Posterior vena cava (tissue), 2 donors: ENCODE measurements at regions not wholly inside any gene's neighbourhood (a gene's known extent, or its start where the extent isn't known, plus 50 kb on each side); places are given as distances from the start of the nearest gene placed in this dataset.

ENCODE experiments used
- DNase-seq: peaks from one replicate; pipeline ENCODE4 v3.0.0-alpha.2; 2020; ENCODE audit warnings: low spot score
- intact Hi-C, 2 donors: fragments of 100-400 bp; cut with DNase I; formaldehyde crosslinking; loops; one replicate each; pipeline versions ENCODE4 v1.14.1 to v1.14.2; 2022 to 2023
- donor health status: DM: yes; HTN: yes; CAD: no.
- donor health status: DM: yes; HTN: yes; CAD: no.

DNA sequence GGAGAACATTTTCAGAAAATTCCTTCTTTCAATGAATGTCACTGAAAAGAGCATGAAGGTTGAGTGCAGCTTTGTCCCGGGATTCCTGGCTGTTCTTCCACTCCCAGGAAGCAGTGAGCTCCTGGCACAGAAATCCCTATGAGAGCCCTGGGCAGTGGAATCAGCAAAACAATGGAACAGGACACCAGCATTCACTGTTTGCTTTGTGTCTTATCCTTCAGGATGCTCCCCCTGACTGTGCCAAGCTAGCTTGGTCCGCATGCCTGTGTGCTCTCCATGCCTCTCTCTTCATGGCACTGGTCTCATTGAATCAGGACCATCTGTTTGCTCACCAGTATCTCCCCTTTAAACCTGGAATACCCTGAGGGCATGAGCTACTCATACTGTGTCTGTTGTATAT, 102.0 kb upstream of the GADL1 start:
- DNase-seq = no peak
- intact Hi-C loops = no loop called here

DNA sequence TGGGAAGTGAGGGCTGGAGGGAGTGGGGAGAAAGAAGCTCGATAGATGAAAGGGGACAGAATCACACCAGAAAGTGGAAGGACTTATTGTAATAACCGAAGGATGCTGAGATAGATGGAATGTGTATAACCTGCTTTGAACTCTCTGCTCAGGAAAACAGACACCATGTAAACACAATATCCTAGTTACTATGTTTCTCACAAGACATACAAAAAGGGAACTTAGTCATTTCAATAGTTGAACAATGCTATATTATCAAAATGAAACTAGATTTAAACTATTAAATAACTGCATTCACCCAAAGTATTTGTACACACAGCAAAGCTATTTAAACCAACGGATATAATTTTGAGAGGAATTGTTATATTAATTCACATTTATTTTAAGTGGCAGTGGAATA, 108.3 kb upstream of the GADL1 start:
- intact Hi-C loops = no loop called here
- DNase-seq = no peak

DNA sequence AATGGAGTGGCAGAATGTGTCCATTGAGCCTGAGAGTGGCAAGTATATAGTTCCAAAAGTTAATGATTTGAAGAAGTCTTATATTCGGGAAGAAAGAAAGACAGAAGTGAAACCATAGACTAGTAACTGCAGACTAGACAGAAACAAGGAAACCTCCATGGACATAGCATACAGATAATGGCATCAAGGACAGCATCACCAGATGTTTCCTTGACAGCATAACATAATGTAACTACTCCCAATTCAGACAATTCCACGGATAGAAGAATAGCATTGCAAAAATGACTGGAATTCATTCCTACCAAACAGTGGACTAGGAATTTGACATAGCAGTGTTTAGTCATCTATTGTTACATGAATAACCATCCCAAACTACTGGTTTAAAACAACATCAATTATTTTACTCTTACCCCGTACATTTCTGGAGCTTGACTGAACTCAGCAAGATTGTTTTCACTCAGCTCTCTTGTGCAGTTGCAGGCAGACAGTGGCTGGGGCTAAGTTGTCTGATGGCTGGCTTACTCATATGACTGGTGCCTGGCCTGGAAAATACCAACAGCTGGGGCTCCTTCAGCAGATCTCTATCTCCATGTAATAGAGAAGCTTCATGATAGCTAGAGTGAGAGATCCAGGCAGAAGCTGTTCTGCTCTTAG, 109.7 kb upstream of the GADL1 start:
- DNase-seq = no peak
- intact Hi-C loops = no loop called here

DNA sequence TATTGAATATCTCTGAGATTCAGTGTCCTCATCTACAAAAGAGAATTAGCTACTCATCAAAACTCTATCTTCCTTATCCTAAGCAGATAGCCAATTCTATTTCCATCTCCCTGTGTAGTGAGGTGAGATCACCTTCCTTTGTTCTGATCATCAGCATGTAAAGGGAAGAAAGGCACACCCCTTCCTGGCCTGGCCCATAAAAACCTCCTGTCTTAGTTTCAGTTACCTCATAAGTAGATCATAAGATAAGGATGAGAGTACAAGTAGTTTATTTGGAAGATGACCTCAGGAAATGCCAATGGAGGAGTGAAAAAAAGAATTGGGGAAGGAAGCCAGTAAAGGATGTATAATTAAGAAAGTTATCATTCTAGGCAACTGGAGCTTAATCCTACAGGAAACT, 114.5 kb upstream of the GADL1 start:
- DNase-seq = no peak
- intact Hi-C loops = loop anchor here in 1 of 2 donors (5.0 kb wide), 1 partner anchor 1478 kb away; no protein-coding TSS in a partner anchor

DNA sequence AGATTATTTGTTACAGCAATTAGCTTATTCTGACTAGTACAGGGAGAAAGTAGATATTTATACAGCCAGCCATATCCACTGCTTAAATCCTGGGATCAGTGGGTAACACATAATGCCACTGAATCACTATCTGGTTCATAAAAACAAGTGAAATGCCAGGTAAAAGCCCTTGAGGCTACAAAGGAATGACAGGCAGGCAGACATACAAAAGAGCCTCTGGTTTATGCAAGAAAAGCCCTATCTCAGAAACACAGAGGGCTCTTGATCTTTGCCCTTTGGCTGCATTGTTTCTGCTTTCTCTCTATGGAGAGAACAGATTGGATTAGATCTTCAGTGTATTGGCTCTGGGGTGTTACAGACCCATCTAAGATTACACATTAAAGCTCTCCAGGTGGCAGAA, 115.4 kb upstream of the GADL1 start:
- no peak for DNase-seq
- intact Hi-C loops = loop anchor here in 1 of 2 donors (5.0 kb wide), 1 partner anchor 1477 kb away; no protein-coding TSS in a partner anchor

DNA sequence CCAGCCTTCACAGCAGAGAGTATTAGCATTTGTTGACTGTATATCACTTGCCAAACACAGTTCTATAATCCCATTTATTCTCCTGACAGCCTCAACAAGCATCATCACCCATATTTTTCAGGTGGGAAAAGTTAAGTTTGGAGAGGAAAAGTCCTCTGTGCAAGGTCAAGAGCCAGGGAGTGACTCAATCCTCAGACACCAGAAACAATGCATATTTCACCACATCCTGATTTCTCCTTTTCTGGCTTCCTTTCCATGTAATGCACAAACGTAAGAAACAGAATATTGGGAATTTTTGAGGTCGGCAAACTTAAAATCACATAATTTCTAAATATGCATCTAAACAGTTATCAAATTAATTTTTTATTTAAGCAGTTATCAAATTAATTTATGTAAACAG, 116.0 kb upstream of the GADL1 start:
- DNase-seq = no peak
- intact Hi-C loops = no loop called here

DNA sequence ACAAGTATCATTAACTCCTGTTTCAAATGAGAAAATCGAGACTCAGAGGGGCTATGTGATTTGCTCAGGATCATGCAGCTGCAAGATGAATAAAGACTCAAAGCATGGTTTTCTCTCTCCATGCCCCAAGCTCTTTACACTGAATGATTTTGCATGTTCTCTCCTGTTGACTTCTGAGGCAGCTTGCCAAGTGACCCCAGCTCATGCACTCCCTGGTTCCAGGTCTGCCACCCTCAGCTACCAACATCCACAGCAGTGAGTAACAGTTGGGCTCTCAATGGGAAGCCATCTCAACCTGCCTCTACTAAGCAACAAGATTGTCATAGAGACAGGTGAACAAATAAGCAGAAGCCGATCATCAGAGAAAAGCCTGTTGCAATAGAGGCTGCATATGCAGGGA, 116.9 kb upstream of the GADL1 start:
- intact Hi-C loops = no loop called here

DNA sequence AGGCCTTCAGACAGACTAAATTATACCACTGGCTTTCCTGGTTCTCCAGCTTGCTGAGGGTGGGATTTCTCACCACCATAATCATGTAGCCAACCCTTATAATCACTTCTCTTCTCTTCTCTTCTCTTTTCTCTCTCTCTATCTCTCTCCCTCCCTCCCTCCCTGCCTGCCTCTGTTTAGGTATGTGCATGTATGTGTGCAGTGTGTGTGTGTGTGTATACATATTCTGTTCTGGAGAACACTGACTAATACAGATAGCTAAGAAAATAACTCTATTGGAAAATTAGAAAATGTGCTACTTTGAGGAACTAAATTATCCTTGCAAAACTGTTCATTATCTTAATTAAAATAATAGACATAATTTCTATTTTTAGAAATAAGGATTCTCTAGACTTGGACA, 118.6 kb upstream of the GADL1 start:
- intact Hi-C loops = no loop called here
- no peak for DNase-seq

More for the DNA sequence above, 116.9 kb upstream of the GADL1 start:
- DNase-seq = no peak

DNA sequence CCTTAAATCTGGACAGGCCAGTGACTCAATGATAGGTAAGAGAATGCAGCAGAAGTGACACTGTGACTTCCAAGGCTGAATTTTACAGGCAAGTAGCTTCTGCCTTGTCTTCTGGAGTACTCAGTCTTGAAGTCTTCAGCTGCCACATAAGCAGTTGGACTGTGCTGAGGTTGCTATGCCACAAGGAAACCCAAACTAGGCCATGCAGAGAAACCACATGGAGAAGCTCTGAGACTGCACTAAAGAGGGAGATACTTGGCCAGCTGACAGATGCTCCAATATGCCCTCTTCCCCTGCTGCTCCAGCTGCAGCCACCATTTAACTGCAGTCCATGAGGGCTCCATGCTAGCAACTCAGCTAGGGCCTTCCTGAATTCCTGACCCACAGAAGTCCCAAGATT, 119.4 kb upstream of the GADL1 start:
- intact Hi-C loops = no loop called here
- DNase-seq = no peak

DNA sequence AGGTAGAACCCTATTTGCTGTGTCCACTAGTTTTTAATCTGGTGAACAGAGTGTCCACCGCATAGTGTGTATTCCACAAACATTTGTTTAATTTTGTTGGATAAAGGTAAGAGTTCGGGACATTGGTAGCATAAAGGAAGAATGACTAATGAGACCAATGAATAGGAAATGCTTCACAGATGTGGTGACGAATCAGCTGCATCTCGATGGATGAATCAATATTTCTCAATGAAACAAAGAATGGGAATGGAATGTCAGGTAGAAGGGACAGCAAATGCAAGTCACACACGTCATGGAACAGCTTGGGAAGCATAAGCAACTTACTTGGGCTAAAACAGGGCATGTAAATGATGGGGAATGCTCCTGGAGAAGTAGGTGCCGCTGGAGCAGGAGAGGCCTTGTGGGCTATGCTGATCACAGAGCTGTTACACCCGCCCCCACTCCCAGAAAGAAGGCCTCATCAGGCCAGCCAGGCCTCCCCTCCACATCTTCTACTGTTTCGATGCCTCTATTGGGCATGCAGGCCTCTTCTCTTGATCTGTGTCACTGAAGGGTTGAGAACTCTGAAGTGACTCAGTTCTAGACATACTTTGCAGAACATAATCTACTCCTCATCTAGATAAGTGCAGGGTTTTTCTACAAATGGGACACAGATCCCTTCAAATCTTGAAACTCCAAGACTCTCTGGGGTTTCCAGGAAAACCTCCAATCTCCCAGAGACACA, 120.0 kb upstream of the GADL1 start:
- no peak for DNase-seq
- intact Hi-C loops = no loop called here

DNA sequence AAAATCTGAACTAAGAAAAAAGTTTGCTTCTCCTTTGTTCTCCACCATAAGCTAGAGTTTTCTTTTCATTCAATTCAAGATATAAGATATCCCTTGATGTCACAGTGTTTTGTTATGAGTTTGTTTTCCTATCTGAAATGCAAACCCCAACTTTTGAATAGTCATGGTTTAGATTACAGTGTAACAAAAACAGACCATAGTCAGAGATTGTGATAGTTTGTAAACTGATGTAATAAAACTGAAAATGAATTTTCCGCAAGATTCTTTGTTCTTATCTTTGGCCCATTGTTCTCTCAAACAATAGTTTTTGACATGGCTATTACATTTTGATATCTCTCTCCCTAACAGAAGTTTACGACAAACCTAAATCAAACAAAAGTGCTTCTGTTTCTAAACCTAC, 121.7 kb upstream of the GADL1 start:
- intact Hi-C loops = no loop called here
- DNase-seq = no peak

DNA sequence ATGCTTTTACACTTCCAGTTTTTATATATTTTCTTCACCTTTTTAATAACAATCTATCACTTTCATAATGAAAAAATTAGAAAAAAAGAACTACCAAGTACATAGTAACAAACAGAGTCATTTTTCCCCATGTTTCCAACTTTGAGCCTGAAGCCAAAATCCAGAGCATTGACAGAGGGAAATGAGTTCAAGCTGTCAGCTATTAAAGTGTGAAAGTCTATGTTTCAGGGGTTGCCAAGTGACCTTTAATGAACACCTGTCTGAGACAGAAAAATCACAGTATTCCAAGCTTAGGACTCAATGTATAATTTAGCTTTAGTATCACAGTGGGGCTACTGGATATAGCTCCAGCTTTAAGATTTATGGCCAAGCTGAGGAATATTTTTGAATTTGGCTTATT, 128.3 kb upstream of the GADL1 start:
- DNase-seq = no peak
- intact Hi-C loops = no loop called here

DNA sequence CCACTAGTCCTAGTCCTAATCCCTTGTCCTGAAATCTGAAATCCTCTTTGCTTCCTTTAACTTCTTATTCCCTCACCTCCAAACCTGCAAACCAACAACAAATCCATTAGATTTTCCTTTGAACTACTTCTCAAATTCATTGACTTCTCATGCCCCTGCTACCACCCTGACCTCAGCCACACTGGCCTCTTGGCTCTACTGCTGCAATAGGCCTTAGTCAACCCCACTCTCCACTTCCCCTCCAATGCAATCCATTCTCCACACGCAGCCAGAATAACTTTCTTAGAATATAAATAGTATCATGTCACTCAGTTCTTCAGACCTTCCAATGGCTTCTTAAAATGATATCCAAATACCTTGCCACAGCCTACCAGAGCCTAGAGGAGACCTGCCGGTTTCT, 131.1 kb upstream of the GADL1 start:
- DNase-seq = no peak
- intact Hi-C loops = no loop called here

DNA sequence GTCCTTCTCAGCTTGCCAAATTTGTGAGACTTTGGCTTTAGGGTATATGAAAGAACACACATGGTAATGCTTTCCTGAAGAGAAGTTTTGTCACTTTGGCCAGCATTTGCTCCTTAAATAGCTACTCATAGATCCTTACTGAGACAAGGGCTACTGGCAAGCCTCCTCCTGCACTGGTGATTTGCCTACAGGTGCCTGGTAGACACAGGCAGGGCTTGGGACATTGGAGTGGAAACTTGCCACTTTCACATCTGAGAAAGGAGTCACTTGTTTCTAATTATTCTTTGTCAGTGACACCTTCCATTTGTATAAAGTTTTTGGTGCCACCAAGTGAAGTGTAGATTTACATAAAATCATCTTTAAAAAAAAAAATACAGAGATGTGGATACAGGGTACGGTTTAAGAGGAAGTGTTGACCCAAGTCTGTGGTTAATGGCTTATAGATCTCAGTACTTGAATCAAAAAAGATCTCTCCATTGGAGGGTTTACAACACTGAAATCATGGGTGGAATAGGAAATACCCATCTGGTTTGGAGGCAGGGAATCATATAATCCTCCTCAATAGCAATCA, 132.8 kb upstream of the GADL1 start:
- no peak for DNase-seq
- intact Hi-C loops = no loop called here

DNA sequence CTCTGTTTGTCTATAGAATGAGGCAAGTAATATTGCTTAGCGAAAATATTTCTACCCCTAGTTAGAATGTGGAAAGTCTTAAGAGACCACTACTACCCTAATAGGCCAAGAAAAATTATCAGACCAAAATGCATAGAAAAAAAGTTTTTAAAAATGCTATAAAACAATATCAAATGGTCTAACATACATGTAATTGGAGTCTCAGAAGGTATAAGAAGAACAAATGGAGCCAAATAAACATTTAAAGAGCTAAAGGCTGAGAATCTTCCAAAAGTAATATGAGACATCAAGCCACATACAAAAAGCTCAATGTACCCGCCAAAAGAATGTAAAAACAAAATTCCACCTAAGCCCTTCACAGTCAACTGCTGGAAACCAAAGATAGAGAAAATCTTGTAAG, 133.5 kb upstream of the GADL1 start:
- DNase-seq = no peak
- intact Hi-C loops = no loop called here

DNA sequence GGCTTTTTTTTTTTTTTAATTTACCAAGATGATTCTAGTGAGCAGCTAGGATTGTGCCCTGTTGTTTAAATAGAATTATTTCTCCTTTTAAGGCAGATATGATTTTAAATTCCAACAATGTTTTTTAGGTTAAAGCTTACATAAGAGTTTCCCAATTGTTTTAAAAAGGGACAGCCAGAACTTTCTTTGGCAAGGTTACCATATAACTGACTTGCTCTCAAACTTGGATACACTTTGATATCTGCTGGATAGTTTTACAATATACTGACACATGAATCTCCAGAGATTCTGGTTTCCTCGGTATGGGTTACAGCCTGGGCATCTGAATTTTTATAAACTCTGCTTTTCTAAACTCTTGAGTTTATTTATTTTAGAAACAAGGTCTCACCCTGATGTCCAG, 134.3 kb upstream of the GADL1 start:
- intact Hi-C loops = no loop called here
- no peak for DNase-seq

DNA sequence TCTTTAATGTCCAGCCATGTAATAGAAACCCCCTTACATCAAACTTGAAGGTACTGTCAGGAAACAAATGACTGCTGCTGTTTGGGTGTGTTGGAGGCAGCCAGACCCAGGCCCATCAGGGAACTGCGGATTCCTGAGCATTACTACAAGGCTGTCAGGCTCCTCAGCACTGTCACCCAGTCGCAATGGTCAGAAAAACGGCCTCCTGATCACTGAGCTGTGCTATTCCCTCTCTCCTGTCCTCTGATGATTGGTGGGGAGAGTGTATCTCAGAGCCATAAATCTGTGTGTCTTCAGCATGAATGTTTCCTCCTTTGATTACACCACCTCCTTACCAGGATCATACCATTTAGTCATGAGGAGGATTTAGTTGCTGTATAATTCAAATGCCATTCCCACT, 135.2 kb upstream of the GADL1 start:
- DNase-seq = no peak
- intact Hi-C loops = no loop called here

DNA sequence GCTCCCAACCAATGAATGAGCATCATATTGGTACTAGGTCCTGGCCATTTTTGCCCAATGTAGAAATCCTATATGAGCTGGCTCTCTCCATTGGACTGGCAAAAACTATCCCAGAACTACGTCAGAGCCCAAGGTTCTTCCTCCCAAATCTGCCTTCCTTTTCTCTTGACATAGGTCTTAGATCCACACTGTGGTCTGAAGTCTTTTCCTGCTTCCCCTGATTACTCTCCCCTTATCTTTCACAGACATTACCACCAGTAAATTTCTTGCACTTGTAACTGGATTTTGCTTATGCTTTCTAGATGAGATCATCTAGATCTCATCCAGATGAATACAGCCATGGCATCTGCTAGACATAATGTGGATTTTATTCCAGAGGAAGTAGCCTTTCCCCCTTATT, 141.2 kb upstream of the GADL1 start:
- intact Hi-C loops = no loop called here
- no peak for DNase-seq

DNA sequence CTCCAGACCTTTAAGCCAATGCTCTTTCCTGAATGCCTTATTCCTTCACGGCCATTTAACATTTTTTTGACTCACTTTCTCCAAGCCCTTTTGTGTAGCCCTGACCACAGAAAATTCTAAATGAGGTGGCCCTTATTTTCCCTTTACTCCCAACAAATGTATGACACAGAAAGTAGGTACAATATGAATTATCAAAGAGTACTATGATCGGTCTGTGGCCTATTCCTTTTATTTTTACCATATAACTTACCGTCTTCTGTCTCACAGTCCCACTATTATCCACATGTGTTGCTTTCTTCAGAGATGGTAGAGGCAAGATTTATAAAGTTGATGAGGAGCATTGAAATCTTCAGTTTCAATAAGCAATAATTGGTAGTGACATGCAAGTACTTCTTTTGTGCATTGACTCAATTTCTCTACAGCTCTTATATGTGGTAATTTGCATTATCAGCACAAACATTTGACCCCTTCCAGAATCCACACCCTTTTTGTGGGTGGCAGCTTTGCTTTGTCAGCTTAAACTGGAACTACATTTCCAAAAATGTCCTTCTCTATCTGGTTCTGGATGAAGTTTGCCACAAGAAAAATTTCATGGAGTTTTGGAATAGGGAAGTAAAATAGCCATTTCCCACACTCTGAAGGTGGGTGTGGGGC, 143.8 kb upstream of the GADL1 start:
- intact Hi-C loops = no loop called here
- DNase-seq = no peak

DNA sequence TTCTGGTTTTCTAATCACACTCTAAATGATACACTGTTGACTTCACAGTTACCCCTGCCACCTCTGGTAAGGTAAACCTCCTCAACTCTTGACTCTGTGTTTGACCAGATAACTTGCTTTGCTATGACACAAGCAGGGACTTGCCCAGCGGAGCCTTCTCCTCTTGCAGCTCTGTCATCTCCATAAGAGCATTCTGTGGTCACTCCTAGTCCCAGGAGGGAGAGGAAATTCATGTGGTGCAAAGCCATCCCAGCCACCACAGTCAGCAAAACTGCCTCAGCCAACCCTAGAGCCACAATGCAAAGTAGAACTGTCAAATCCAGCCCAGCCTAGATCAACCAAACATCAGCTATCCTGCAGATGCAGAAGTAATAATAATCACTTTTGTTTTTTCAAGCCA, 144.7 kb upstream of the GADL1 start:
- intact Hi-C loops = no loop called here
- no peak for DNase-seq
